Hepatocyte (in vitro differentiated cells): ENCODE measurements at regions not wholly inside any gene's neighbourhood (a gene's known extent, or its start where the extent isn't known, plus 50 kb on each side); places are given as distances from the start of the nearest gene placed in this dataset.

ENCODE experiments used
- CTCF ChIP-seq: fragments of 200-600 bp; sonication (generic); IDR thresholded peaks from 2 replicates; pipeline ENCODE4 v1.5.1; 2016; ENCODE audit warnings: antibody characterized with exemption, mild to moderate bottlenecking; ENCODE audit not compliant: poor library complexity
- EZH2 ChIP-seq: fragments of 200-600 bp; sonication (generic); IDR thresholded peaks from 2 replicates; pipeline ENCODE4 v1.6.1; 2016; ENCODE audit warnings: antibody characterized with exemption, mild to moderate bottlenecking, borderline replicate concordance

DNA sequence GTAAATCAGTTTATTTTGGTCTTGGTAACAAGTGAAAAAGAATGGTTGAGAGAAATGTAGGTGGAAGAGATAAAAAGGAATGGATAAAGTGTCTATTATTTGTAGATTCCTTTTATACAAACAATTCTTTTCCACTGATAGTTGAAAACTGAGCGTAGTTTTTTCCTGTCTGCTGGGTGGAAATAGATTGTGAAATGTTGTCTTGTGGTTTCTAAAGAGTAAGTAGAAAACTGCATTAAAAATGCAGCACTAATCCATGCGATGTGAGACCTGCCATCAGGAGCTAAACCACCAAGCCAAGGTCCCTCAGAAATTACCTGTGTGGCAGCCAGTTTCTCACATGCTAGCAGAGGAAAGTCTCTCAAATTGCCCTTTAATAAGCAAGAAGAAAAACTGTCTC is 103.2 kb upstream of the SLC44A3 start:
- TF ChIP-seq EZH2, result no peak
- no peak for TF ChIP-seq CTCF
